CD14-positive monocyte (primary cell): ENCODE measurements at regions not wholly inside any gene's neighbourhood (a gene's known extent, or its start where the extent isn't known, plus 50 kb on each side); places are given as distances from the start of the nearest gene placed in this dataset.

Experiments
- DNase-seq, 3 donors: peaks; one replicate each; pipeline ENCODE4 v3.0.0-alpha.2; 2011 to 2022
- H2AFZ ChIP-seq: 2 replicates; pipeline ENCODE4 v1.6.0; 2012; ENCODE audit warnings: mild to moderate bottlenecking, low read depth, low read length, inconsistent platforms; ENCODE audit not compliant: insufficient read depth, poor library complexity, severe bottlenecking
- H3K27ac ChIP-seq, 2 donors: 1 replicate in 1 of 2; 2 replicates in 1 of 2; pipeline ENCODE4 v1.5.1; 2012 to 2013; ENCODE audit warnings: low read length in 2 of 2, control low read depth in 1 of 2, inconsistent platforms in 1 of 2, low read depth in 1 of 2, mild to moderate bottlenecking in 1 of 2
- H3K27me3 ChIP-seq, 2 donors: one replicate each; pipeline versions ENCODE4 v1.6.0 to v1.6.1; 2011 to 2013; ENCODE audit warnings: low read length in 2 of 2; ENCODE audit not compliant: control insufficient read depth in 2 of 2, insufficient read depth in 2 of 2
- H3K36me3 ChIP-seq, 2 donors: replicated peaks in 1 of 2; 1 replicate in 1 of 2; 2 replicates in 1 of 2; pipeline versions ENCODE4 v1.5.1 to v1.6.1; 2012 to 2013; ENCODE audit warnings: low read length in 2 of 2, control low read depth in 1 of 2, inconsistent platforms in 1 of 2, mild to moderate bottlenecking in 1 of 2; ENCODE audit not compliant: insufficient read depth in 2 of 2, control insufficient read depth in 1 of 2
- H3K4me1 ChIP-seq, 2 donors: 1 replicate in 1 of 2; 2 replicates in 1 of 2; pipeline versions ENCODE4 v1.5.1 to v1.6.1; 2012 to 2013; ENCODE audit warnings: low read length in 2 of 2, control low read depth in 1 of 2, inconsistent platforms in 1 of 2, mild to moderate bottlenecking in 1 of 2, moderate library complexity in 1 of 2; ENCODE audit not compliant: insufficient read depth in 2 of 2, control insufficient read depth in 1 of 2
- H3K4me2 ChIP-seq: replicated peaks from 2 replicates; pipeline ENCODE3; 2012; ENCODE audit warnings: low read length, moderate library complexity, mild to moderate bottlenecking; ENCODE audit not compliant: poor library complexity, severe bottlenecking; ENCODE audit errors: extremely low read depth
- H3K4me3 ChIP-seq, 3 experiments: fragments of 200-600 bp in 1 of 3; sonication (generic) in 1 of 3; replicated peaks in 1 of 3; 1 replicate in 2 of 3; 2 replicates in 1 of 3; pipeline ENCODE4 v1.5.1; 2011 to 2013; ENCODE audit warnings: low read length in 3 of 3, mild to moderate bottlenecking in 3 of 3, control low read depth in 2 of 3, low read depth in 2 of 3, inconsistent platforms in 1 of 3, moderate library complexity in 1 of 3
- H3K79me2 ChIP-seq: 2 replicates; pipeline ENCODE4 v1.6.0; 2012; ENCODE audit warnings: mild to moderate bottlenecking, control low read depth, inconsistent platforms, low read length, moderate library complexity; ENCODE audit not compliant: insufficient read depth
- H3K9ac ChIP-seq: 2 replicates; pipeline ENCODE4 v1.6.0; 2017; ENCODE audit warnings: low read length, mild to moderate bottlenecking; ENCODE audit not compliant: insufficient read depth, poor library complexity, severe bottlenecking
- H3K9me3 ChIP-seq, 2 donors: replicated peaks in 1 of 2; 1 replicate in 1 of 2; 2 replicates in 1 of 2; pipeline versions ENCODE4 v1.5.1 to v1.6.1; 2012 to 2013; ENCODE audit warnings: low read length in 2 of 2, control low read depth in 1 of 2; ENCODE audit not compliant: control insufficient read depth in 1 of 2, insufficient read depth in 1 of 2
- H4K20me1 ChIP-seq: 2 replicates; pipeline ENCODE4 v1.6.0; 2012; ENCODE audit warnings: mild to moderate bottlenecking, low read length, control low read depth, moderate library complexity; ENCODE audit not compliant: insufficient read depth
- H3K27ac Mint-ChIP-seq, 7 donors: one replicate each; pipeline ENCODE4 v1.8.0; 2020; ENCODE audit warnings: mild to moderate bottlenecking in 7 of 7, mixed read lengths in 7 of 7, moderate library complexity in 6 of 7, inconsistent platforms in 2 of 7
- H3K27me3 Mint-ChIP-seq, 3 donors: one replicate each; pipeline ENCODE4 v1.8.0; 2021 to 2022; ENCODE audit warnings: low read depth in 3 of 3, mild to moderate bottlenecking in 3 of 3, mixed read lengths in 3 of 3, moderate library complexity in 3 of 3, inconsistent platforms in 1 of 3
- H3K36me3 Mint-ChIP-seq, 2 donors: one replicate each; pipeline ENCODE4 v1.8.0; 2020; ENCODE audit warnings: mixed read lengths in 2 of 2, inconsistent platforms in 1 of 2, mild to moderate bottlenecking in 1 of 2
- H3K4me1 Mint-ChIP-seq: one replicate; pipeline ENCODE4 v1.8.0; 2020; ENCODE audit warnings: mild to moderate bottlenecking, mixed read lengths
- H3K4me3 Mint-ChIP-seq, 2 donors: one replicate each; pipeline ENCODE4 v1.8.0; 2020; ENCODE audit warnings: mild to moderate bottlenecking in 2 of 2, mixed read lengths in 2 of 2, moderate library complexity in 1 of 2
- H3K9me3 Mint-ChIP-seq, 7 donors: one replicate each; pipeline ENCODE4 v1.8.0; 2020 to 2022; ENCODE audit warnings: mixed read lengths in 7 of 7, mild to moderate bottlenecking in 6 of 7, moderate library complexity in 6 of 7, inconsistent platforms in 2 of 7
- WGBS: methylation state at CpG from one replicate; pipeline ENCODE4 v1.1.5; 2013; ENCODE audit warnings: missing lambda C conversion rate; ENCODE audit not compliant: insufficient coverage; 5-methylcytosine and 5-hydroxymethylcytosine counted together
- intact Hi-C, 2 donors: fragments of 100-400 bp; cut with micrococcal nuclease; formaldehyde crosslinking; loops; one replicate each; pipeline versions ENCODE4 v1.15.0 to v1.15.1; 2023
- TF ChIP-seq, protein P1 (sequence below): fragments of 200-600 bp; IDR thresholded peaks from one replicate; pipeline ENCODE4 v1.8.0; 2022; ENCODE audit warnings: antibody characterized with exemption, mild to moderate bottlenecking

DNA sequence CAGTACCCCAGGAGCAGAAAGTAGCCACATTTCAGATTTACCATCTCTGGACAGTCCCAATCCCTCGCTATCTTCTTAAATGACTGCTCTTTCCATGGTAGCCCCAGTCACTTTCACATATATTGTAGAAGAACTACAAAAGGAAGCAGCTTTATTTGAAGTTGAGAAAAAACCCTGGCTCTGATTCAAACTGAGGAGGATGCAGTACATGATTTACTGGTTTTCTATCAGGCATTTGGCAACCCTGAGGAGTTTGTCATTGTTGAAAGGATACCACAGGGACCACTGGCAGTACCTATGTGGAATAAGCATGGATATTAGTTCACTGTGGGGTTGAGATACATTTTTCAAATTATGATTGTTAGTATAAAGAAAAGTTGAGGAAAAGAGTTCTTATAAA is 640.9 kb upstream of the SETBP1 start:
- H3K27me3 Mint-ChIP-seq: no peaks in the 10 kb centered on the region
- TF ChIP-seq, protein P1, sequence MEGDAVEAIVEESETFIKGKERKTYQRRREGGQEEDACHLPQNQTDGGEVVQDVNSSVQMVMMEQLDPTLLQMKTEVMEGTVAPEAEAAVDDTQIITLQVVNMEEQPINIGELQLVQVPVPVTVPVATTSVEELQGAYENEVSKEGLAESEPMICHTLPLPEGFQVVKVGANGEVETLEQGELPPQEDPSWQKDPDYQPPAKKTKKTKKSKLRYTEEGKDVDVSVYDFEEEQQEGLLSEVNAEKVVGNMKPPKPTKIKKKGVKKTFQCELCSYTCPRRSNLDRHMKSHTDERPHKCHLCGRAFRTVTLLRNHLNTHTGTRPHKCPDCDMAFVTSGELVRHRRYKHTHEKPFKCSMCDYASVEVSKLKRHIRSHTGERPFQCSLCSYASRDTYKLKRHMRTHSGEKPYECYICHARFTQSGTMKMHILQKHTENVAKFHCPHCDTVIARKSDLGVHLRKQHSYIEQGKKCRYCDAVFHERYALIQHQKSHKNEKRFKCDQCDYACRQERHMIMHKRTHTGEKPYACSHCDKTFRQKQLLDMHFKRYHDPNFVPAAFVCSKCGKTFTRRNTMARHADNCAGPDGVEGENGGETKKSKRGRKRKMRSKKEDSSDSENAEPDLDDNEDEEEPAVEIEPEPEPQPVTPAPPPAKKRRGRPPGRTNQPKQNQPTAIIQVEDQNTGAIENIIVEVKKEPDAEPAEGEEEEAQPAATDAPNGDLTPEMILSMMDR: no peak
- no peaks in the 10 kb centered on the region for H3K79me2 ChIP-seq
- H3K4me2 ChIP-seq: no peak overlapping the region
- H3K4me3 ChIP-seq: no peak overlapping the region
- no peaks in the 10 kb centered on the region for H3K9me3 ChIP-seq
- H3K27ac ChIP-seq: no peak overlapping the region
- no peaks in the 10 kb centered on the region for H3K27me3 ChIP-seq
- H4K20me1 ChIP-seq: no peaks in the 10 kb centered on the region
- no peaks in the 10 kb centered on the region for H3K4me1 Mint-ChIP-seq
- no peak overlapping the region for H3K27ac Mint-ChIP-seq
- H3K9me3 Mint-ChIP-seq: no peaks in the 10 kb centered on the region
- intact Hi-C loops: no loop called here
- H3K36me3 Mint-ChIP-seq: no peaks in the 10 kb centered on the region
- H3K4me1 ChIP-seq: no peaks in the 10 kb centered on the region
- WGBS: no CpG with 5 or more reads among the region's 1 CpG
- no peak overlapping the region for H2AFZ ChIP-seq
- no peak overlapping the region for H3K4me3 Mint-ChIP-seq
- no peaks in the 10 kb centered on the region for H3K36me3 ChIP-seq
- H3K9ac ChIP-seq: no peak overlapping the region
- DNase-seq: no peak

DNA sequence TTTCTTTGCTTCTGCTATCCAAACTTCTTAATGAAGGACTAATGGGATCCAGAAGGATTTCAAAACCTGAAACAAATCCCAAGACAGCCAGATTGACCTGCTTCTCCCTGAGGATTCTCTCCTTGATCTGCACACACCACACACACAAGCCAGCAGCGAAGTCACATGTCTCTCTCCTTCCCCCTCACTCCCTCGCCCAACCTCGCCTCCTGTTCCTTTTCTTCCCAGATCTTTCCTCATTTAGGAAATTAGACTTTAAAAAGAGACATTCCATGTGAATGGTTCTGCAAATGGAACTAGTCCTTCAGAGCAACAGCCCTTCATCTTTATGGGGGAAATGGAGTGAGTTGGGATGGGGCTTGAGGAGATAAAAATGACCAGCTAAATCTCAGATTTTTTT is 639.1 kb upstream of the SETBP1 start:
- Mint-ChIP-seq H3K36me3 (no peaks in the 10 kb centered on the region), H3K9me3 (peaks cover 0 to 2% (median 0%) of the 10 kb centered on the region in 7 donors), H3K4me3 (no peak overlapping the region), H3K27ac (no peak overlapping the region), H3K4me1 (no peaks in the 10 kb centered on the region), H3K27me3 (no peaks in the 10 kb centered on the region)
- H3K4me1 ChIP-seq: no peaks in the 10 kb centered on the region
- H3K27ac ChIP-seq: no peak overlapping the region
- TF ChIP-seq, protein P1: no peak
- H3K36me3 ChIP-seq: no peaks in the 10 kb centered on the region
- DNase-seq: no peak
- H3K4me3 ChIP-seq: no peak overlapping the region
- H2AFZ ChIP-seq: no peak overlapping the region
- intact Hi-C loops: no loop called here
- no peaks in the 10 kb centered on the region for H4K20me1 ChIP-seq
- no peaks in the 10 kb centered on the region for H3K9me3 ChIP-seq
- H3K79me2 ChIP-seq: no peaks in the 10 kb centered on the region
- H3K9ac ChIP-seq: no peak overlapping the region
- no CpG with 5 or more reads among the region's 3 CpGs for WGBS
- H3K27me3 ChIP-seq: no peaks in the 10 kb centered on the region
- no peak overlapping the region for H3K4me2 ChIP-seq
